NB4 (cell line): ENCODE measurements at regions not wholly inside any gene's neighbourhood (a gene's known extent, or its start where the extent isn't known, plus 50 kb on each side); places are given as distances from the start of the nearest gene placed in this dataset.

Source experiments
- POLR2A ChIP-seq: IDR thresholded peaks from 2 replicates; pipeline ENCODE4 v1.6.1; 2011; ENCODE audit warnings: mild to moderate bottlenecking; ENCODE audit not compliant: insufficient read length; ENCODE audit errors: extremely low read depth
- TF ChIP-seq, protein P1 (sequence below): IDR thresholded peaks from one replicate; pipeline ENCODE4 v1.5.1; 2012; ENCODE audit warnings: low read depth, low read length

- TF ChIP-seq, protein P1, sequence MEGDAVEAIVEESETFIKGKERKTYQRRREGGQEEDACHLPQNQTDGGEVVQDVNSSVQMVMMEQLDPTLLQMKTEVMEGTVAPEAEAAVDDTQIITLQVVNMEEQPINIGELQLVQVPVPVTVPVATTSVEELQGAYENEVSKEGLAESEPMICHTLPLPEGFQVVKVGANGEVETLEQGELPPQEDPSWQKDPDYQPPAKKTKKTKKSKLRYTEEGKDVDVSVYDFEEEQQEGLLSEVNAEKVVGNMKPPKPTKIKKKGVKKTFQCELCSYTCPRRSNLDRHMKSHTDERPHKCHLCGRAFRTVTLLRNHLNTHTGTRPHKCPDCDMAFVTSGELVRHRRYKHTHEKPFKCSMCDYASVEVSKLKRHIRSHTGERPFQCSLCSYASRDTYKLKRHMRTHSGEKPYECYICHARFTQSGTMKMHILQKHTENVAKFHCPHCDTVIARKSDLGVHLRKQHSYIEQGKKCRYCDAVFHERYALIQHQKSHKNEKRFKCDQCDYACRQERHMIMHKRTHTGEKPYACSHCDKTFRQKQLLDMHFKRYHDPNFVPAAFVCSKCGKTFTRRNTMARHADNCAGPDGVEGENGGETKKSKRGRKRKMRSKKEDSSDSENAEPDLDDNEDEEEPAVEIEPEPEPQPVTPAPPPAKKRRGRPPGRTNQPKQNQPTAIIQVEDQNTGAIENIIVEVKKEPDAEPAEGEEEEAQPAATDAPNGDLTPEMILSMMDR, result no peak
- TF ChIP-seq POLR2A, result no peak
Observed at GRCh38 chr9:82369251-82369945, 380.8 kb downstream of the SPATA31D1 start.
